ENCODE measurements at regions not wholly inside any gene's neighbourhood (a gene's known extent, or its start where the extent isn't known, plus 50 kb on each side); places are given as distances from the start of the nearest gene placed in this dataset.

DNA sequence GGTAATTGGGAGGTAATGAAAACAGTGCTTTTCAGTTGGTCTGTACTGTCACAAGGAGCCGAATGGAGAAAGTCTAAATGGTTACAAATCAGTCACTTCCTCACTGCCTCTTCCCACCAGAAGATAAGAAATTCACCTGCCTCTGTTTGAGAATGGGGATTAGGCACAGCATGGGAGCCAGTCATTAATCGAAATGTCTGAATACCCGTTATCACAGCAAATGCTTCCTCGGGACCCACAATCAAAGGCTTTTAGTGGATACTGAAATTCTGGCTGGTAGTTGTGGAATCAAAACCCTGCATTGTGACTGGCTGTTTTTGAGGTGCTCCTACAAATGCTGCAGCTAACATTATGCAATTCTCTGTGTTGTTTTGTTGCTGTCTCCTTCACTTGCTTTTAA lies 461.0 kb upstream of the MEX3C start:
- FAIRE-seq (no peak), DNase-seq (ENCODE audit: low spot score) (no peak), ATAC-seq (no peak)
- Histone ChIP-seq H3K27me3 (ENCODE audit: control insufficient read depth in 1 of 2, insufficient read depth in 2 of 2, low read length in 2 of 2) (no peaks in the 10 kb centered on the region; a peak in 1 of 5 replicates), H3K9me3 (ENCODE audit: low read length) (no peaks in the 10 kb centered on the region), H3K27ac (ENCODE audit: extremely low read length, insufficient read depth, low read length) (no peak overlapping the region), H3K79me2 (ENCODE audit: insufficient read depth, low read length) (no peaks in the 10 kb centered on the region), H3K4me3 (replicated peaks in 1 of 3; ENCODE audit: insufficient read depth in 1 of 3, low read depth in 2 of 3, low read length in 3 of 3) (no peak overlapping the region), H3K4me1 (ENCODE audit: insufficient read depth, low read length) (no peaks in the 10 kb centered on the region), H4K20me1 (ENCODE audit: insufficient read depth, low read length) (no peaks in the 10 kb centered on the region), H3K4me2 (ENCODE audit: low read depth, low read length) (no peak overlapping the region), H2AFZ (ENCODE audit: low read length) (no peak overlapping the region), H3K9ac (ENCODE audit: insufficient read depth, low read depth, low read length) (no peak overlapping the region), H3K36me3 (replicated peaks in 1 of 2; ENCODE audit: control insufficient read depth in 1 of 2, insufficient read depth in 2 of 2, low read length in 2 of 2) (no peaks in the 10 kb centered on the region)
- WGBS (ENCODE audit: low lambda C conversion rate), result 17% methylated on average over 2 of the region's 4 CpGs
- TF ChIP-seq ZNF557 (CRISPR knock-in tag; IDR thresholded peaks at IDR 0.05), result no peak
- TF ChIP-seq, protein P1, sequence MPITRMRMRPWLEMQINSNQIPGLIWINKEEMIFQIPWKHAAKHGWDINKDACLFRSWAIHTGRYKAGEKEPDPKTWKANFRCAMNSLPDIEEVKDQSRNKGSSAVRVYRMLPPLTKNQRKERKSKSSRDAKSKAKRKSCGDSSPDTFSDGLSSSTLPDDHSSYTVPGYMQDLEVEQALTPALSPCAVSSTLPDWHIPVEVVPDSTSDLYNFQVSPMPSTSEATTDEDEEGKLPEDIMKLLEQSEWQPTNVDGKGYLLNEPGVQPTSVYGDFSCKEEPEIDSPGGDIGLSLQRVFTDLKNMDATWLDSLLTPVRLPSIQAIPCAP (CRISPR knock-in tag; IDR thresholded peaks at IDR 0.05; ENCODE audit: low read depth), result no peak
- no peak for TF ChIP-seq STAT5B (CRISPR knock-in tag; IDR thresholded peaks at IDR 0.05)
- no peak for TF ChIP-seq ZNF343 (CRISPR knock-in tag; IDR thresholded peaks at IDR 0.05)
- no peak for TF ChIP-seq SRF (IDR thresholded peaks at IDR 0.05; ENCODE audit: low read depth, low read length)
- TF ChIP-seq, protein P2, sequence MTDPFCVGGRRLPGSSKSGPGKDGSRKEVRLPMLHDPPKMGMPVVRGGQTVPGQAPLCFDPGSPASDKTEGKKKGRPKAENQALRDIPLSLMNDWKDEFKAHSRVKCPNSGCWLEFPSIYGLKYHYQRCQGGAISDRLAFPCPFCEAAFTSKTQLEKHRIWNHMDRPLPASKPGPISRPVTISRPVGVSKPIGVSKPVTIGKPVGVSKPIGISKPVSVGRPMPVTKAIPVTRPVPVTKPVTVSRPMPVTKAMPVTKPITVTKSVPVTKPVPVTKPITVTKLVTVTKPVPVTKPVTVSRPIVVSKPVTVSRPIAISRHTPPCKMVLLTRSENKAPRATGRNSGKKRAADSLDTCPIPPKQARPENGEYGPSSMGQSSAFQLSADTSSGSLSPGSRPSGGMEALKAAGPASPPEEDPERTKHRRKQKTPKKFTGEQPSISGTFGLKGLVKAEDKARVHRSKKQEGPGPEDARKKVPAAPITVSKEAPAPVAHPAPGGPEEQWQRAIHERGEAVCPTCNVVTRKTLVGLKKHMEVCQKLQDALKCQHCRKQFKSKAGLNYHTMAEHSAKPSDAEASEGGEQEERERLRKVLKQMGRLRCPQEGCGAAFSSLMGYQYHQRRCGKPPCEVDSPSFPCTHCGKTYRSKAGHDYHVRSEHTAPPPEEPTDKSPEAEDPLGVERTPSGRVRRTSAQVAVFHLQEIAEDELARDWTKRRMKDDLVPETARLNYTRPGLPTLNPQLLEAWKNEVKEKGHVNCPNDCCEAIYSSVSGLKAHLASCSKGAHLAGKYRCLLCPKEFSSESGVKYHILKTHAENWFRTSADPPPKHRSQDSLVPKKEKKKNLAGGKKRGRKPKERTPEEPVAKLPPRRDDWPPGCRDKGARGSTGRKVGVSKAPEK (CRISPR knock-in tag; IDR thresholded peaks at IDR 0.05; ENCODE audit: borderline replicate concordance), result no peak
- no peak for TF ChIP-seq PLRG1 (conservative IDR thresholded peaks at IDR 0.05)
- no peak for TF ChIP-seq ZNF615 (CRISPR knock-in tag; IDR thresholded peaks at IDR 0.05; ENCODE audit: borderline replicate concordance)
- no peak for TF ChIP-seq NPAS2 (CRISPR knock-in tag; IDR thresholded peaks at IDR 0.05; ENCODE audit: borderline replicate concordance)
- TF ChIP-seq YEATS4 (CRISPR knock-in tag; IDR thresholded peaks at IDR 0.05; ENCODE audit: borderline replicate concordance), result no peak
- TF ChIP-seq, protein P3, sequence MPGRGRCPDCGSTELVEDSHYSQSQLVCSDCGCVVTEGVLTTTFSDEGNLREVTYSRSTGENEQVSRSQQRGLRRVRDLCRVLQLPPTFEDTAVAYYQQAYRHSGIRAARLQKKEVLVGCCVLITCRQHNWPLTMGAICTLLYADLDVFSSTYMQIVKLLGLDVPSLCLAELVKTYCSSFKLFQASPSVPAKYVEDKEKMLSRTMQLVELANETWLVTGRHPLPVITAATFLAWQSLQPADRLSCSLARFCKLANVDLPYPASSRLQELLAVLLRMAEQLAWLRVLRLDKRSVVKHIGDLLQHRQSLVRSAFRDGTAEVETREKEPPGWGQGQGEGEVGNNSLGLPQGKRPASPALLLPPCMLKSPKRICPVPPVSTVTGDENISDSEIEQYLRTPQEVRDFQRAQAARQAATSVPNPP (CRISPR knock-in tag; IDR thresholded peaks at IDR 0.05), result no peak
- no peak for TF ChIP-seq FOSL2 (CRISPR knock-in tag; IDR thresholded peaks at IDR 0.05)
- TF ChIP-seq CEBPB (IDR thresholded peaks at IDR 0.05; ENCODE audit: borderline replicate concordance, low read depth, low read length), result no peak
- POLR2A ChIA-PET, result no interaction called here
- CTCF ChIA-PET (ENCODE audit: low intra/inter-chr PET ratio, low total read pairs), result no interaction called here
- no TSS peak for BruUV-seq (replicated peaks)
- in situ Hi-C loops (cut with HindIII; ENCODE audit: extremely low pct_ligation_motif_present, low pct_unique_long_range_greater_than_20kb) (loop anchor here (25.0 kb wide), 2 partner anchors 104 to 546 kb away; no protein-coding TSS in a partner anchor), intact Hi-C loops (cut with micrococcal nuclease; ENCODE audit: unreplicated experiment) (no loop called here)

All from HepG2 (cell line).